Retinal pigment epithelial cell (primary cell): ENCODE measurements at regions not wholly inside any gene's neighbourhood (a gene's known extent, or its start where the extent isn't known, plus 50 kb on each side); places are given as distances from the start of the nearest gene placed in this dataset.
"Not testable (repeated sequence)": the region's sequence is repeated elsewhere in the genome, so short reads cannot be mapped to it uniquely, and the experiment has no call there.

Source experiments
- DNase-seq: peaks from one replicate; pipeline ENCODE4 v3.0.0-alpha.2; 2010; ENCODE audit warnings: low read depth
- H3K4me3 ChIP-seq: 2 replicates; pipeline ENCODE4 v1.5.1; 2011; ENCODE audit warnings: mild to moderate bottlenecking, low read length, control low read depth, moderate library complexity
- CTCF ChIP-seq: conservative IDR thresholded peaks from 2 replicates; pipeline ENCODE4 v1.5.1; 2011; ENCODE audit warnings: low read depth, low read length, control low read depth, inconsistent platforms

- no peak for TF ChIP-seq CTCF
- peak; percentile 60 for DNase-seq
- H3K4me3 ChIP-seq = no peak overlapping the region
These were observed 52.8 kb upstream of the SLC9A9 start for GRCh38 chr3:143901105-143901504.

- TF ChIP-seq CTCF = no peak
- no peak overlapping the region for H3K4me3 ChIP-seq
- no peak for DNase-seq
These were observed 53.9 kb upstream of the SLC9A9 start for GRCh38 chr3:143902210-143902609.

- no peak for TF ChIP-seq CTCF
- H3K4me3 ChIP-seq = no peak overlapping the region
- no peak for DNase-seq
These were observed 60.9 kb upstream of the DIPK2A start for GRCh38 chr3:143910756-143911155.

- no peak for DNase-seq
- TF ChIP-seq CTCF = no peak
- no peak overlapping the region for H3K4me3 ChIP-seq
These were observed 57.4 kb upstream of the DIPK2A start for GRCh38 chr3:143914257-143914656.

- no peak for DNase-seq
- H3K4me3 ChIP-seq = no peak overlapping the region
- TF ChIP-seq CTCF = no peak
These were observed 52.8 kb upstream of the DIPK2A start for GRCh38 chr3:143918848-143919247.

- H3K4me3 ChIP-seq, DNase-seq: not testable (repeated sequence)
These were observed 50.4 kb upstream of the DIPK2A start for GRCh38 chr3:143921176-143921575.
